ENCODE measurements at regions not wholly inside any gene's neighbourhood (a gene's known extent, or its start where the extent isn't known, plus 50 kb on each side); places are given as distances from the start of the nearest gene placed in this dataset.

DNA sequence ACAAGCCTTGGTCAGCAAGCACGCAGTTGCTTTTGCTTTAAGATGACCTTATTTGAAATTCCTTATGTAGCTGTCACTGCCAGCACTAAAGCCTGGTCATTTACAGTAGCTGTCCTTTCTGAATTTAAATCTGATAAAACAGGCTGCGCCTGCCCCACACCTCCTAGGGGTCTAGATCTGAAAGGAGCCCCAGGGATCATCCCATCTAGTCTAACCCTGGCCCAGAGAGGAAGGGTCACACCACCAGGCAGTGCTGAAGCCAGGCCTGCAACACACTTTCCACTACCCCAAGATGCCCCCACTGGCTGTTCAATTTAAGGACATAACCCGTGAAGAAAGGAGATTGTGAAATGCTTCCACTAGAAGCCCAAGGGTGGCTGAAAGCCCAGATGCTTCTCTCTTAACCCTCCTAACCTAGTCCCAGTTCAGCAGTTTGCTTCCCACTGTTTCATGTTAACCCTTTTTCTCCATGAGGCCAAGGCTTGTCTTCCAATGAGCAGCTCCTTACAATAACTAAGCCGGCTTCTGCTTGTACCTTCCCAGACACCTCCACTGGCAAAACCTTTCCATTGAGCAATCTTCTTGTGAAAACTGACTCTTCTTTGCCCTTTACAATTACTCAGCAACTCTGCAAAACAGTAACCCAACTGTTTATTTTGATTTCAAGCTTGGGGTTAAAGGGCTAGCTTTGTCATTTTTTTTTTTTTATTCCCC is 198.9 kb upstream of the LPP start:
- no peak for DNase-seq

DNA sequence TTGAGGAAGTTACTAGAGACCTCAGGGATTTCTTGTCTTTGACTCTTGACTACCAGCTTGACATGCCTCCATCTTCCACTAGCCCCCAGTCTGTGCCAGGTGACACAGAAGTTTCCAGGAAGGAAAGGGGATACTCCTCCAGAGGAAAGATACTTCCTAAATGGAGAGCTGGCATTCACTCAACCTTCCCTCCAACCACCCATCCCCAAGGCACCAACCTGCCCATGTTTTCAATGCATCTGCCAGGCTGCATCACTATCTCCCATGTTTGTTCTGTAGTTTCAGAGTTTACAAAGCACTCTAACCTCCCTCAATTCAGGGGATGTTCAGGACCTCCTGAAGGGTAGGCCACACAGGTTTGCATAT is 198.4 kb upstream of the LPP start:
- no peak for DNase-seq

GRCh38 chr3:187957165-187957581 is 196.8 kb upstream of the LPP start:
- DNase-seq, result no peak

DNA sequence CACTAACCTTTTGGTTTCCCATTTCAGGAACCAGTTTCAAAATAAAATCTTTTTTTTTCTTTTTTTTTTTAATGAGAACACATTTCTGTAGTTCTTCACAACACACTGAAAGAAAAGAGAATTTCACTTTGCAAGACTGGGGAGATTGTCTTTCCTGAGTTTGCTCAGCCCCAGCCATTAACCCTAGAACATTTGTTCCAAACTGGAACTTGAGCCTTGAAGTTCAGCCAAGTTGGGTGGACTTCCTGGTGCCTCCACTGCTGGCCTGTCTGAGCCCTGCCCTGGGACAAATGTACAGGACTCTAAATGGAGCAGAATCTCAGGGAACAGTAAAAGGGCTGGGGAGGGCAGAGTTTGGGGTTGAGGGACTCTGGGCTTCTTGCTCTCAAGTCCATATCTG is 196.4 kb upstream of the LPP start:
- DNase-seq, result no peak

DNA sequence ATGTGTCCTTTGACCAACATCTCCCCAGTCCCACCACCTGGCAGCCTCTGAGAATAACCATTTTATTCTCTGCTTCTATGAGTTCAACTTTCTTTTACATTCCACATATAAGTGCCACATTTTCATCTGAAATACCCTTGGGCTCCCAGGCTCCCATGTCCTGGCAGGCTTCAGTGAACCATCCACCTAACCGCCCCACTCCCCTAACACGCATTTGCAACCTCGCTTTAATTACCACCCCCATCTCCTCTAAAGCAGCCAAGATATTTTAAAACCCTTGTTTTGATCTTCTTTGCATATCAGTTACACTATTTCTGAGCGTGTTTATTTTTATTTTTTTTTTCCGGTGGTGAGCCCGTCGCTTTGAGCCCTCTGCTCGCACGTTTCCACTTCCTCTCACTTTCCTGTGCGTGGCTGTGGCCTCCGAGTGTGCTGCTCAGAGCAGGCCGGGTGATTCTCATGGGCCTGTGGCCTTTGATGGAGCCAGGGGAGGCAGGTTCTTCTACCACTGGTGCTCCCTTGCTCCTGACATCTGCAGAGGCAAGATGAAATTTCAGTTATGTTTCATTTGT is 195.4 kb upstream of the LPP start:
- no peak for DNase-seq

- no peak for DNase-seq
Observed at GRCh38 chr3:187960820-187961219, 193.1 kb upstream of the LPP start.

DNA sequence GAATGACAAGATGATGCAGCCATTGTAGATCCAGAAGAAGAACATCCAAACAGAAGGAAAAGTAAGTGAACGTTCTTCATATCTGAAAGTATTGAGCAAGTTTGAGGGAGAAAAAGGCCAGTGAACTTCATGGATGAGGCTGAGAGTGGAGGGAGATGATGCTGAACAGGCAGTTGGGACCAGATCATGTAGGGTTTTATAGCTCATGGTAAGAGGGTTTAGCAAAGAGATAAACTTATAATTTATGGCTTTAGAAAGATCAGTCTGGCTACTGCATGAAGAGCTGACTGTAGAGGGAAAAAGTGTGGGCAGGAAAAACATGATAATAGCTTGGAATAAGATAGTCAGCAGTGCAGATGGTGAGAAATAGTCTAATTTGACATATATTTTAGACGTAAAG is 192.6 kb upstream of the LPP start:
- no peak for DNase-seq

DNA sequence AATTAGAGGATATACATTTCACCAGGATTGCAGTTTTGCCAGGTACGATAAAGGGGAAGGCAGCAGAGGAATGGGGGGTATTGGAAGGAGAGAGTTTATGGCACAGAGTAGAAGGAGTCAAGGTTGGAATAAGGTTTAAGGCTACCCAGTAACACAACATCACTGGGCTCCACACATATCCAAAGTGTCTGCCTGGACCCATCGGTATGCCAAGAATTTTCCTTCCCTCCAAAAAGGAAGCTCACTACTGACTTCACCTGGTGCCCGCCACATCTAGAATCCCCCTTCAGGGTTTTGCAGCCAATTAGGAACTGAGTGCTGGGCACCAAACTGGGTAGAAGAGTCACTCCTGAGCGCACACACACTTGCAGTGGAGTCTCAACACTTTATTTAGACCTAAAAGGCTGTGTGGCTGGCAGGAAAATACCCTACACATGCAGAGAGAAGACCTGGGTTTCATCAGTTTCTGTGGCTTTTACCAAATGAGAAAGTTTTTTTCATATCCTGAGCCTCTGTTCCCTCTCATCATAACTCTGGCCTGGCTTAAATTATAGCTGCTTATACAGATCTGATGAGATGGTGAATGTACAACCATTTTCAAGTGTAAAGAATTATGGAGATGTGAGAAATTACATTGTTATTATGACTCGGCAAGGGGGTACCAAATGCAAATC is 190.8 kb upstream of the LPP start:
- no peak for DNase-seq

DNA sequence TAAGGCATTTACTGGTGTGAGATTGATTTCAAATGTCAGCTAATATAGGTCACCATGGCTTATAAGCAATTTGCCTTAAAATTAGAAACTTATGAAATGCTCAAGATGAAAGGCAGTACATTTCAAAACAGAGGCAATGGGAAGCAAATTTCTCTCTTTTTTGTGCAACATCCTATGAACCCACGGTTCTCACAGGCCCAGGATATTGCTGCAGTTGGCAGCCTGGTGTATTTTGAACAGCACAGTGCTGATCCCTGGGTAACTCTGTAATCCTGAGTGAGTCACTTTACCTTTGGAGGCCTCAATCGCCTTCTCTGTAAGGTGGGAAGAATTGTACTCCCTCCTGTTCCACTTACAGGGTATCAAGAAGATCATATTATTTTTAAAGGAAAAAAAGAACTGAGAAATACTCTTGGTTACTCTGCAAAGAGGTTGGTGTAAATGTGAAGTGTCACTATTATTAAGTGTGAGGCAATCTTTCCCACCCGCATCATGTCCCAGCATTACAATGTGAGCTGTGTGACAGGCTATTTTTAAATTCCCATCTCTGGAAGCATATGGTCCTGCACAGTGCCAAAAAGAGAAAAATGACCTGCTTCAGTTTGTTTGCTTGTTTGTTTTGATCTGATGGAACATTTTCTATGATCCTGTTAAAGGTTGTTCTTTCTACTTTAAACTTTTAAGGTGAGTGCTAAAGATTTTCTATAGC is 190.1 kb upstream of the LPP start:
- DNase-seq, result no peak

DNA sequence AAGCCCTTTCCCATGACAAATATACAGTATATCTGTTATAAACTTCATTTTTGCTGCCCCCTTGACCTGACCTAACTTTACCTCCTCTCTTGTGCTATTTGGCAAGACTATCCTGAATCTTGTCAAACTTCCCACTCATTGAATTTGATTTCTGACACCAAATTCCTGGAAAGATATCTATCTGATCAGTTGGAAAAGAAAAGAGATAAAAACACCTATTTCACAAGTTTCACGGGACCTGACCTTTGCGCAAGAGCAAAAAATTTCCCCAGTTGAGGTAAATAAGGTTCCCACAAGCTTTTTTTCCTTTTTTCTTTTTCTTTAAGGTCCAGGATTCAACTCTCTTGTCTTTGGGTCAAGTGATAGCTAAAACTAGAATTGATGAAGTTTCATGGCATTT is 189.2 kb upstream of the LPP start:
- DNase-seq, result no peak

DNA sequence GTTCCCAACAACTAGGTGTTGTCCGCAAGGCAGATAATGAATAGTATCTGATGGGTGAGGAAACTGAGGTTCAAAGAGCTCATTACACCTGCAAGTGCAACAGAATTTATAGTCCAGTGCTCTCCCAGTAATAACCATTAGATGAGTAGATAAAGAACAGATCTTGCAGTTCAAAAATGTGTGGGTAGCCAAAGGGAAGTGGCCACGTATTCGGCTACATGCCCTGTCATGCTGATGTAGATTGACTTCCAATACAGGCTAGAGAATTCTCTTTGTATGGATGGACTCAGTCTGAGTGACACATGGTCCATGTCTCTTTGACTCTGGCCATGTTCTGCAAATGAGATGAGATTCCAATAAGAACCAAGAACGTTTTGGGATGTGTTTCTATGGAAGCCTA is 187.9 kb upstream of the LPP start:
- no peak for DNase-seq

- DNase-seq, result no peak
Observed at GRCh38 chr3:187966636-187967406, 187.1 kb upstream of the LPP start.

- DNase-seq, result no peak
Observed at GRCh38 chr3:187967993-187968392, 186.0 kb upstream of the LPP start.

GRCh38 chr3:187968883-187969580 is 184.9 kb upstream of the LPP start:
- DNase-seq, result no peak

DNA sequence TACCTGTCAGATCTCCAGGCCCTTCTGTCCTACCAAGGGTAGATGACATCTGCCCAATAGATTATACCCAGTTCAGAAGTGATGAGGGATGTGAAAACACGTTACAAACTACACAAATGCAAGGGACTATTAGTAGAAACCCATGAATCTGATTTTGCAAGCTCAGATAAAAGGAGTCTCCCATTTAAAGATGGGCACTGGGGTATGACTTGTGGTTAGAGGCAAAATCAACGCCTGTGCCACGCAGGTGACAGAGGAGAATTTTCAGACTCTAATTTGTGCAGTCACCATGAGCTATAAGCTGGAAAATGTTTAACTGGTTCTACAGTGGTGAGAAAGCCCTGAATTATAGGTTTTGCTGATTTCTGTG is 184.4 kb upstream of the LPP start:
- DNase-seq, result no peak

DNA sequence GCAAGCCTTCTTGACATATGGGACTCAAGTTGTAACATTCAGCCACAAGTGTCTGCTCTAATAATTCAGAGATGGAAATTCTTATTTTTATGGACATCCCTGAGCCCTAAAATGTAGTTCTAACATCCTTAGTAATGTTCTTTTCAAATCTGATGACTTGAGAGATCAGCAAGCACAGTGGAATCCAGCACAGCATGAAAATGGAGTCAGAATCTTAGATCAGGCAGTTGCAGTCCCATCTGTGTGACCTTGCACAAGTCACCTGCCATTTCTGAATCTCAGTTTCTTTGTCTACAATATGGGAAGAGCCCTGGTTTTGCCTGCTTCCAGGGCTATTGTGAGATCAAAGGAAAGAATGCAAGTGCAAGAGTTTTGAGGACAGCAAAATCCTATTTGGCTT is 183.9 kb upstream of the LPP start:
- DNase-seq, result no peak

- no peak for DNase-seq
Observed at GRCh38 chr3:187971629-187972028, 182.3 kb upstream of the LPP start.

GRCh38 chr3:187972454-187972853 is 181.5 kb upstream of the LPP start:
- DNase-seq, result no peak

GRCh38 chr3:187973977-187974870 is 179.7 kb upstream of the LPP start:
- no peak for DNase-seq

DNA sequence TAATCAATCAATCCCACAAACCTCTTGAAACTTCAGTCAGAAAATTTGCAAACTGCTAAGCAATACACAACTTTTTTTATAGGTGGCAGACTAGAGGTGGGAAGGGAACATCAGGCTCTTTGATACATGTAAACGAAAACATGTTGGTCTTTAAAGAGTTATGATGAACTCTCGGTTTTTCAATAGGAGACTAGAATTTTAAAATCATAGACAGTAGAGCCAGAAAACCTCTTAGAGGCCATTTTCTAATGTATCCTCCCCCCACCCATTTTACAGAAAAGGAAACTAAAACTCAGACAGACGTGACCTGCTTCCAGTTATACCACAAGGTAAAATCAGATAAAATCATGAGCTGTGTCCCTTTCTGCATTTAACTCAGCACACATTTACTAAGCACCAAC is 179.1 kb upstream of the LPP start:
- no peak for DNase-seq
